Cardiac muscle cell (in vitro differentiated cells and primary cell): ENCODE measurements at regions not wholly inside any gene's neighbourhood (a gene's known extent, or its start where the extent isn't known, plus 50 kb on each side); places are given as distances from the start of the nearest gene placed in this dataset.

Experiments used
- DNase-seq, 2 donors: peaks; one replicate each; pipeline versions ENCODE4 v3.0.0 to v3.0.0-alpha.2; 2010 to 2017; ENCODE audit warnings: low read depth in 1 of 2, low spot score in 1 of 2
- H3K27ac ChIP-seq: fragments of 200-600 bp; sonication (generic); 2 replicates; pipeline ENCODE4 v1.5.1; 2016
- H3K27me3 ChIP-seq: fragments of 200-600 bp; sonication (generic); 2 replicates; pipeline ENCODE4 v1.6.0; 2016; ENCODE audit warnings: control low read depth
- H3K36me3 ChIP-seq: fragments of 200-600 bp; sonication (generic); 2 replicates; pipeline ENCODE4 v1.5.1; 2016; ENCODE audit warnings: control low read depth
- H3K4me1 ChIP-seq: fragments of 200-600 bp; sonication (generic); 2 replicates; pipeline ENCODE4 v1.8.1; 2017; ENCODE audit warnings: low read depth, mild to moderate bottlenecking, mixed run types
- H3K4me3 ChIP-seq: fragments of 200-600 bp; sonication (generic); 2 replicates; pipeline ENCODE4 v1.5.1; 2016; ENCODE audit warnings: mild to moderate bottlenecking
- H3K9me3 ChIP-seq: fragments of 200-600 bp; sonication (generic); 2 replicates; pipeline ENCODE4 v1.5.1; 2017; ENCODE audit warnings: low read depth, mild to moderate bottlenecking, control low read depth
- CTCF ChIP-seq: IDR thresholded peaks from 2 replicates; pipeline ENCODE4 v1.5.1; 2012; ENCODE audit warnings: low read depth, mild to moderate bottlenecking, low read length

DNA sequence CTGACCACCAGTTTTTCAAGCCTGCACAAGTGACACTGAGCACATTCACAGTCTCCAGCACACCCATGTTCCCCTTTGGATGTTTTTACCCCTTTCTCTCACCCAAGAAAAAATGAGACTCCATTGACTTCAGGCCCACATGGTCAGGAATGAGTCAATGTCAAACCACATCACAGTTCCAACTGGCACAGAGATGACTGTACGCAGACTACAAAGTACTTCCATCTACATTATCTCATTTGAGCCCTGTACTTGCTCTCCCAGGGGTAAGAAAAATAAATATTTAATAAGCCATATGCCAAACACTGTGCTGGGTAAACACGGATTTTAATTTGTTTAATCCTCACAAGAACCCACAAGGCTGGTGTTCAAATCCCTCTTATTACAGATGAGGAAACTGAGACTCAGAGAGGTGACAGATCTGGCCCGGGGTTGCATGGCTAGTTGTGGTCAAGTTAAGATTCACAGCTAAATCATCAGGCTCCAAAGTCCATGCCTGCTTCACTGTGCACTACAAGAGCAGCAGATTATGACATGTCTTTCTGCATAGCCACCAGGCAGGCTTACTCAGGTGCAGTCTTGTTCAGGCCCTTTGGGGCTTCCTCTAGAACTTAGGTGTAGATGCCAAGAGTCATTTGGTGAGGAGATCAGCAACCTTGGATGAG, 106.1 kb downstream of the TXNL1 start:
- H3K27ac ChIP-seq, result no peak overlapping the region
- H3K27me3 ChIP-seq, result peaks cover 2% of the 10 kb centered on the region
- no peaks in the 10 kb centered on the region for H3K36me3 ChIP-seq
- H3K4me3 ChIP-seq, result no peak overlapping the region
- no peak for TF ChIP-seq CTCF
- peak in 1 of 2 donors; percentile 18 for DNase-seq
- H3K4me1 ChIP-seq, result no peaks in the 10 kb centered on the region
- no peaks in the 10 kb centered on the region for H3K9me3 ChIP-seq

- Histone ChIP-seq H3K9me3 (no peaks in the 10 kb centered on the region), H3K4me1 (no peaks in the 10 kb centered on the region), H3K27me3 (no peaks in the 10 kb centered on the region), H3K36me3 (no peaks in the 10 kb centered on the region), H3K4me3 (no peak overlapping the region), H3K27ac (no peak overlapping the region)
- TF ChIP-seq CTCF, result no peak
- no peak for DNase-seq
These were observed 115.6 kb downstream of the TXNL1 start for GRCh38 chr18:56522816-56523215.

GRCh38 chr18:56521263-56521662, 117.1 kb downstream of the TXNL1 start:
- no peak overlapping the region for H3K27ac ChIP-seq
- no peak for TF ChIP-seq CTCF
- H3K36me3 ChIP-seq, result no peaks in the 10 kb centered on the region
- H3K27me3 ChIP-seq, result no peaks in the 10 kb centered on the region
- no peaks in the 10 kb centered on the region for H3K4me1 ChIP-seq
- DNase-seq, result no peak
- H3K9me3 ChIP-seq, result no peaks in the 10 kb centered on the region
- no peak overlapping the region for H3K4me3 ChIP-seq

GRCh38 chr18:56517761-56518160, 120.6 kb downstream of the TXNL1 start:
- Histone ChIP-seq H3K4me1 (no peaks in the 10 kb centered on the region), H3K27me3 (no peaks in the 10 kb centered on the region), H3K27ac (no peak overlapping the region), H3K4me3 (no peak overlapping the region), H3K9me3 (no peaks in the 10 kb centered on the region), H3K36me3 (no peaks in the 10 kb centered on the region)
- DNase-seq, result no peak
- TF ChIP-seq CTCF, result no peak

- TF ChIP-seq CTCF, result no peak
- Histone ChIP-seq H3K9me3 (no peaks in the 10 kb centered on the region), H3K27me3 (no peaks in the 10 kb centered on the region), H3K4me3 (no peak overlapping the region), H3K4me1 (no peaks in the 10 kb centered on the region), H3K36me3 (no peaks in the 10 kb centered on the region), H3K27ac (no peak overlapping the region)
- no peak for DNase-seq
These were observed 121.2 kb downstream of the TXNL1 start for GRCh38 chr18:56517196-56517595.

DNA sequence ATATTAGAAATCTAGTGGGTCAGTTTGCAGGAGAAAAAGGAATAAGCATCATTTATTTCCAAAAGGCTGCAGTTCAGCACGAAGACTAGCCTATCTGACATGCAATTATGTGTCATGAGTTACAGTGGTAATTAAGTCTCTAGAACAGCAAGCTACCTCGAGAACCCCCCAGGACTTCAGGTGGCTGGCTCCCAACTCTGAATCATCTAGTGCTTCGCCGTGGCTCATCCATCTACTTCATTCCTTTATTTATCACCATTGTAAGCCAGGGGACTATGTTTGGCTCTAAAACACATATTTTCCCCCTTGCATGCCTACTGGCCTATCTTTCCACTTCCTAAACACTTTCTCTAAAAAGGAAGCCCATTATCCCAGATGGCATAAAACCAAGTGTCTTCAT, 121.6 kb downstream of the TXNL1 start:
- Histone ChIP-seq H3K27me3 (no peaks in the 10 kb centered on the region), H3K27ac (no peak overlapping the region), H3K36me3 (no peaks in the 10 kb centered on the region), H3K9me3 (no peaks in the 10 kb centered on the region), H3K4me3 (no peak overlapping the region), H3K4me1 (no peaks in the 10 kb centered on the region)
- TF ChIP-seq CTCF, result no peak
- no peak for DNase-seq
